OCI-LY3 (cell line): ENCODE measurements at regions not wholly inside any gene's neighbourhood (a gene's known extent, or its start where the extent isn't known, plus 50 kb on each side); places are given as distances from the start of the nearest gene placed in this dataset.

ENCODE experiments used
- CTCF ChIP-seq: fragments of 200-600, 300-600 bp; sonication (generic); IDR thresholded peaks from 2 replicates; pipeline ENCODE4 v1.5.1; 2014; ENCODE audit warnings: antibody characterized with exemption, low read length, low read depth
- EZH2phosphoT487 ChIP-seq: fragments of 200-600 bp; shearing (Covaris generic); IDR thresholded peaks from 2 replicates; pipeline ENCODE4 v1.6.1; 2018; ENCODE audit warnings: antibody characterized with exemption, mixed run types, low read depth

- TF ChIP-seq CTCF: no peak
- no peak for TF ChIP-seq EZH2phosphoT487
These were observed 755.2 kb downstream of the METTL15 start for GRCh38 chr11:28863422-28863821.
